ENCODE measurements at regions not wholly inside any gene's neighbourhood (a gene's known extent, or its start where the extent isn't known, plus 50 kb on each side); places are given as distances from the start of the nearest gene placed in this dataset.
"Not testable (repeated sequence)": the region's sequence is repeated elsewhere in the genome, so short reads cannot be mapped to it uniquely, and the experiment has no call there.

GRCh38 chrX:3411626-3412025 is 65.2 kb upstream of the MXRA5 start:
- not testable (repeated sequence) for TF ChIP-seq POLR2A, CTCF (IDR thresholded peaks at IDR 0.05)
